Ishikawa (cell line): ENCODE measurements at regions not wholly inside any gene's neighbourhood (a gene's known extent, or its start where the extent isn't known, plus 50 kb on each side); places are given as distances from the start of the nearest gene placed in this dataset.

Experiments used
- CEBPB ChIP-seq: IDR thresholded peaks from 2 replicates; pipeline ENCODE4 v1.6.1; 2012
- CREB1 ChIP-seq: IDR thresholded peaks from 2 replicates; pipeline ENCODE4 v1.6.1; 2012; ENCODE audit warnings: low read depth
- EGR1 ChIP-seq: IDR thresholded peaks from 2 replicates; pipeline ENCODE4 v1.6.1; 2012
- EP300 ChIP-seq: IDR thresholded peaks from 2 replicates; pipeline ENCODE4 v1.6.1; 2012; ENCODE audit warnings: borderline replicate concordance
- FOXM1 ChIP-seq: IDR thresholded peaks from 2 replicates; pipeline ENCODE4 v1.6.1; 2012; ENCODE audit warnings: low read depth, borderline replicate concordance
- MAX ChIP-seq: IDR thresholded peaks from 2 replicates; pipeline ENCODE4 v1.6.1; 2012
- NFIC ChIP-seq: IDR thresholded peaks from 2 replicates; pipeline ENCODE4 v1.6.1; 2012
- RAD21 ChIP-seq: IDR thresholded peaks from 2 replicates; pipeline ENCODE4 v1.6.1; 2012; ENCODE audit warnings: low read depth
- REST ChIP-seq: IDR thresholded peaks from 2 replicates; pipeline ENCODE4 v1.6.1; 2012; ENCODE audit warnings: low read depth, mild to moderate bottlenecking
- TAF1 ChIP-seq: IDR thresholded peaks from 2 replicates; pipeline ENCODE4 v1.6.1; 2012; ENCODE audit warnings: low read depth, mild to moderate bottlenecking
- TCF12 ChIP-seq: IDR thresholded peaks from 2 replicates; pipeline ENCODE4 v1.6.1; 2012; ENCODE audit warnings: low read depth
- TEAD4 ChIP-seq: IDR thresholded peaks from 2 replicates; pipeline ENCODE4 v1.6.1; 2012
- YY1 ChIP-seq: IDR thresholded peaks from 2 replicates; pipeline ENCODE4 v1.6.1; 2012; ENCODE audit warnings: low read depth
- ZBTB7A ChIP-seq: IDR thresholded peaks from 2 replicates; pipeline ENCODE4 v1.6.1; 2012; ENCODE audit warnings: low read depth
- TF ChIP-seq, protein P1 (sequence below): IDR thresholded peaks from 2 replicates; pipeline ENCODE4 v1.6.1; 2012

DNA sequence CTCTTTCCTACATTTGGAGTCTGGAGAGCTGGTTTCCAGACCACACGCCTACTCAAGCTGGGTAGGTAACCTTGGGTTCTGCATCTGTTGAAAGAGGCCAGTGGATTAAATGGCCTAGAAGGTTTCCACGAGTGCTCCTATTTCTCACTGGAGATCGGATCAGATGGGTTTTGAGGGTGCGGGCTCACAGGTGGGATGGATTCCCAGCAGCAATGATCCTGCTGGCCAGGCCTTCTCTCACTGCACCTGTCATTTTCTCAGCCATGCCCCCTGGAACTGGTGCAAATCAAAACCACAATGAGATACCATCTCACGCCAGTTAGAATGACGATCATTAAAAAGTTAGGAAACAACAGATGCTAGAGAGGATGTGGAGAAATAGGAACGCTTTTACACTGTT lies 747.5 kb upstream of the RAB6C start:
- TF ChIP-seq REST (no peak), CREB1 (no peak), TAF1 (no peak), EGR1 (no peak), CEBPB (no peak), MAX (no peak), RAD21 (no peak), TCF12 (no peak), ZBTB7A (no peak), YY1 (no peak), TEAD4 (no peak), NFIC (no peak), FOXM1 (no peak), EP300 (no peak)
- TF ChIP-seq, protein P1, sequence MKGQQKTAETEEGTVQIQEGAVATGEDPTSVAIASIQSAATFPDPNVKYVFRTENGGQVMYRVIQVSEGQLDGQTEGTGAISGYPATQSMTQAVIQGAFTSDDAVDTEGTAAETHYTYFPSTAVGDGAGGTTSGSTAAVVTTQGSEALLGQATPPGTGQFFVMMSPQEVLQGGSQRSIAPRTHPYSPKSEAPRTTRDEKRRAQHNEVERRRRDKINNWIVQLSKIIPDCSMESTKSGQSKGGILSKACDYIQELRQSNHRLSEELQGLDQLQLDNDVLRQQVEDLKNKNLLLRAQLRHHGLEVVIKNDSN, result no peak

- TF ChIP-seq ZBTB7A (no peak), TCF12 (no peak), CREB1 (no peak), RAD21 (no peak), CEBPB (no peak), TAF1 (no peak), MAX (no peak), FOXM1 (no peak), EGR1 (no peak), YY1 (no peak), TEAD4 (no peak), NFIC (no peak)
- TF ChIP-seq, protein P1, result no peak
These were observed 746.3 kb upstream of the RAB6C start for GRCh38 chr2:129233166-129233565.

DNA sequence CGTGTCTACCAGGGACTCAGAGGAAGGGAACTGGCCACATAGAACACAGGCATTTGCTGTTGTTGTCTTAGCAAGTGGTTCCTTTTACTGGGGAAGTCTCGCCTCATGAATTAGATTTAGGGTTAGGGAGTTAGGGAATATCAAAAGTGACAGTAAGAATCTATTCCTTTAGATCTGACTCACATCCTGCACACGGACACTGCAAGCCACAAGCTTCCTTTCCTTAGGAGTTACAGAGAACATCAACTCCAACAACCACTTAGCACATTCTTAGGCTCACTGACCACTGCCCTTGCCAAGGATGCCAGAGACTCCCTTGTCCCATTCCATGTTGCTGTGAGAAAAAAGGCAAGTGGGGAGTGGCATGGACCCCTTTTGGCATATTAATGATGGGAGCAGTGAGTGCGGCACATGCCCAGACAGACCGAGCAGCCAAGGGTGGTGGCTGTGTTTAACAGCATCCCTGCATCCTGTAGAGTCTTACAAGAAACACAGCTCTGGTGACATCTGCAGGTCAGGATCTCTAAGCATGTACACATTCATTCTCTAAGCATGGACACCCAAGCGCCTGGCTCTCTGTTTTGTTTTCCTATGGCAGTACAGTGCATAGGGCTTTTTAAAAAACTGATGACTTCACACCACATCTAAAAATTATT lies 745.6 kb upstream of the RAB6C start:
- TF ChIP-seq TEAD4 (no peak), YY1 (no peak), RAD21 (peak; percentile 58), TCF12 (no peak), TAF1 (no peak), CREB1 (no peak), EGR1 (no peak), ZBTB7A (no peak)
- TF ChIP-seq, protein P1, result no peak

DNA sequence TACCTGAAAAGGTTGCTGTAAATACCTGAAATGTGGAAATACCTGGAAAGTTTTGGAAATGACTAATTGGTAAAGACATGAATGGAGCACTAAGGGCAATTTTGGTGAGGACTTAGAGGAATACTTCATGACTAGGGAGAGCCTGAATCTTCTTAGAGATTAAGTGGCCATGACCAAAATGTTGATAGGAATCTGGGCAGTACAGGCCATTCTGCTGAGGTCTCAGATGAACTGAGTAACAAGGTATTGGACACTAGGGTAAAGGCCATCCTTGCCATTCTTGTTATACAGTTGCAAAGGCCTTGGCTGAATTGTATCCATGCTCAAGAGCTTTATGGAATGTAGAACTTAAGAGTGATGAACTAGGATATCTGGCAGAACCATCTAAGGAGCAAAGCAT lies 742.9 kb upstream of the RAB6C start:
- TF ChIP-seq TCF12 (no peak), TEAD4 (no peak), CREB1 (no peak), YY1 (no peak), CEBPB (no peak), NFIC (no peak), RAD21 (no peak), EP300 (no peak), FOXM1 (no peak), ZBTB7A (no peak)
- TF ChIP-seq, protein P1, result no peak

DNA sequence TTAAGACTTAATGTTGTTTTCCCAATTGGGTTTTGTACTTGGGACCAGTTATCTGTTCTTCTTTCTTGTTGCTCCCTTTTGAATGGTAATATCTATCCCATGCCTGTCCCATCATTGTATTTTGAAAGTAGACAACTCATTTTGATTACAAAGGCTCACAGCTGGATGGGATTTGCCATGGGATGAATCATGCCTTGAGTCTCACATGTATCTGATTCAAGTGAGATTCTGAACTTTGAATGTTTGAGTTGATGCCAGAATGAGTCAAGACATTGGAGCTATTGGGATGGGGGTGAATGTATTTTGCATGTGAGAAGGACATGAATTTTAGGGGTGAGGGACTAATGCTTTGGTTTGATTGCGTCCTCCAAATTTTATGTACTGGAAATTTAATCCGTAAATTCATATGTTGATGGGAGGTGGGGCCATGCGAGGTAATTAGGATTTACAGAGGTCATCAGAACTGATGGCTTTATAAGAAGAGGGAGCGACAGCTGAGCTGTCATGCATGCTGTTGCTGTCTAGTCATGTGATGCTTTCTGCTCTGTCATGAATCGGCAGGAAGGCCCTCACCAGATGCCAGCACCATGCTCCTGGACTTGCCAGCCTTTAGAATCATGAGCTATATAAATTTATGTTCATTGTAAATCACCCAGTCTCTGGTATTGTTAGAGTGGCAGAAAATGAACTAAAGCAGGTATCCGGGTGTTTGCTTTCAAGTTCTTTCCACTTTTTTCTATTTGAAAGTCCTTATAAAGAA lies 741.3 kb upstream of the RAB6C start:
- TF ChIP-seq REST, result no peak
- no peak for TF ChIP-seq CEBPB
- TF ChIP-seq, protein P1, result no peak
- no peak for TF ChIP-seq TEAD4
